GM23338 (cell line): ENCODE measurements at regions not wholly inside any gene's neighbourhood (a gene's known extent, or its start where the extent isn't known, plus 50 kb on each side); places are given as distances from the start of the nearest gene placed in this dataset.

Experiments used
- EZH2 ChIP-seq: fragments of 200-600 bp; sonication (generic); IDR thresholded peaks from one replicate; pipeline ENCODE4 v1.8.0; 2017; ENCODE audit warnings: antibody characterized with exemption, mild to moderate bottlenecking, low read depth; ENCODE audit not compliant: unreplicated experiment
- TF ChIP-seq, protein P1 (sequence below), 2 experiments: fragments of 200-600 bp in 1 of 2; sonication (generic) in 1 of 2; conservative IDR thresholded peaks; 2 replicates each; pipeline versions ENCODE4 v1.5.1 to v1.6.1; 2016 to 2017; ENCODE audit warnings: antibody characterized with exemption in 2 of 2, low read depth in 2 of 2, mild to moderate bottlenecking in 2 of 2, moderate library complexity in 1 of 2

DNA sequence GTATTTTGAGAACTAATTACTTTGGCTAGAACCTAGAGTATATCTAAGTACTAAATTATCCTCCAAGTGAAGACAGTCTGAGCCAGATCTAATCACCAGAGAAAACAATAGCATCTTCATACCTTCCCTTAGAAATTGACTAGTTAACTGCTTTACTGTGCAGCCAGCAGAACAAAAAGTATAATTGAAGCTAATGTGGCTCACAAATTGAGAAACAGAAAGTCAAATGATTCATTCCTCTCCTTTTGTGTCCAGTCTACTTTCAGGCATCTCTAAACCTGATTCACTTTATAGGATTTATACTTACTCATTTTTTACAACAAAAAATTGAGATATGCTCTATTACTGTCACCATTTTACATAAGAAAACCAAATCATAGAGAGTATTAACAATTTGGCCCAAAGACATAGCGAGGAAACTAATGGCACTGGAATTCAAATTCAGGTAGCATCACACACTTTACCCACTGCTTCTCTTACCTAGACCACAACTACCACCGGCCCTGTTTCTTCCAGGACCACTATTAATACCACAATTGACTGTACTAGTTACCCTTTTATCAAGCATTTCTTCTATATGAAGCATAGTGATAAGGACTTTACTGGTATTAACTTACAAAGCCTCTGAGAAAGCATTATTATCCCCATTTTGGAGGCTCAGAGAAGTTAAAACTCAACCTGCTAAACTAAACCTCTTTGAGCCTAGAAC is 1402.6 kb upstream of the TENM4 start:
- no peak for TF ChIP-seq EZH2
- TF ChIP-seq, protein P1, sequence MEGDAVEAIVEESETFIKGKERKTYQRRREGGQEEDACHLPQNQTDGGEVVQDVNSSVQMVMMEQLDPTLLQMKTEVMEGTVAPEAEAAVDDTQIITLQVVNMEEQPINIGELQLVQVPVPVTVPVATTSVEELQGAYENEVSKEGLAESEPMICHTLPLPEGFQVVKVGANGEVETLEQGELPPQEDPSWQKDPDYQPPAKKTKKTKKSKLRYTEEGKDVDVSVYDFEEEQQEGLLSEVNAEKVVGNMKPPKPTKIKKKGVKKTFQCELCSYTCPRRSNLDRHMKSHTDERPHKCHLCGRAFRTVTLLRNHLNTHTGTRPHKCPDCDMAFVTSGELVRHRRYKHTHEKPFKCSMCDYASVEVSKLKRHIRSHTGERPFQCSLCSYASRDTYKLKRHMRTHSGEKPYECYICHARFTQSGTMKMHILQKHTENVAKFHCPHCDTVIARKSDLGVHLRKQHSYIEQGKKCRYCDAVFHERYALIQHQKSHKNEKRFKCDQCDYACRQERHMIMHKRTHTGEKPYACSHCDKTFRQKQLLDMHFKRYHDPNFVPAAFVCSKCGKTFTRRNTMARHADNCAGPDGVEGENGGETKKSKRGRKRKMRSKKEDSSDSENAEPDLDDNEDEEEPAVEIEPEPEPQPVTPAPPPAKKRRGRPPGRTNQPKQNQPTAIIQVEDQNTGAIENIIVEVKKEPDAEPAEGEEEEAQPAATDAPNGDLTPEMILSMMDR (conservative IDR thresholded peaks at IDR 0.05; ENCODE audit: low read depth in 2 of 2): no peak
